ENCODE measurements at regions not wholly inside any gene's neighbourhood (a gene's known extent, or its start where the extent isn't known, plus 50 kb on each side); places are given as distances from the start of the nearest gene placed in this dataset.

DNA sequence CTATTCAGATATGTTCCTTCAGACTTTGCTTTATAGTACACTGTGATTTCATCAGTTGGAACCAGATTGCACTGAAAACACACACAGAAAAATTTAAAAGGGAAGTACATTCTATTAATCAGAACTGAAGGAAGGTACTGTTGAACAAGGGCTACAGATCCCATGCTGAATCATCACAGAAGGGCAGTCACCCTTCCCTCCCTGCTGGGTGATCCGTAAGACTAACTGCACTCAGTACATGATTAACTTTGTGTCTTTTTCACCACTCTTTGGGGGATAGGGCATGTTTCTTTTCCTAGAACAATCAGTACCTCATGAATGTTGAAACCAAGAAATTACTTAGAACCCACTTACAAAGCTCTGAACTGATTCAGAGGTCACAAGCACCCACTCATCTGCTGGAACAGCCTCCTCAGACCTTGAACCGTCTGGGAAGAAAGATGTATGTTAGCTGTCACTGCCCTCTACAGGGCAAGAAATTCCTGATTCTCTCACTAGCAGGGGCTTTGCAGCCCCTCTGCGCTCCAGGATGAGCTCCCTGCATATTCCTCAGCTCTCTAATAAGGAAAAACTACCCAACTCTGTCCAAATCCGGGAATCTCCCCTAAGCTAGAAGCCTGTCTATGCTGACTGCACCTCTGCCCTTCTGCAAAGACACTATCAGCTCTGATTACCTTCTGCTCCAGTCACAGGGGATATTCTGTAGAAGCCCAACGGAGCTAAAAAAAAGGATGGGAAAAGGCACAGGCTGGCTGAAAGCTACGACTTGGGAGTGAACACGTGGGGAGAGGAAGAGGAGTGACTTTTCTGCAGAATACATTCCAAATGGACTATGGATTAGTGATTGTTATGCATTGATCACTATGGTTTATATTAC, 51.0 kb downstream of the IARS1 start:
- Histone ChIP-seq H3K4me2 (ENCODE audit: extremely low read depth, insufficient read depth, low read length) (peak overlapping the region; percentile 25), H3K27me3 (ENCODE audit: control insufficient read depth, insufficient read depth, low read length) (no peaks in the 10 kb centered on the region), H3K4me1 (ENCODE audit: control insufficient read depth, extremely low read depth, insufficient read depth, low read length) (peaks cover 28% of the 10 kb centered on the region), H4K20me1 (ENCODE audit: control insufficient read depth, extremely low read depth, insufficient read depth, low read length) (no peaks in the 10 kb centered on the region), H3K9me3 (ENCODE audit: control insufficient read depth, insufficient read depth, low read depth, low read length) (no peaks in the 10 kb centered on the region), H3K9ac (ENCODE audit: insufficient read depth, low read length) (no peak overlapping the region), H3K79me2 (ENCODE audit: control insufficient read depth, insufficient read depth, low read length) (no peaks in the 10 kb centered on the region), H3K27ac (ENCODE audit: insufficient read depth, low read length) (peak overlapping the region; percentile 60), H3K4me3 (replicated peaks in 1 of 4; ENCODE audit: control extremely low read depth in 1 of 4, insufficient read depth in 1 of 4, low read depth in 3 of 4, low read length in 4 of 4) (no peak overlapping the region), H3K36me3 (ENCODE audit: control insufficient read depth, insufficient read depth, low read length) (peaks cover 30% of the 10 kb centered on the region), H2AFZ (ENCODE audit: low read length) (no peak overlapping the region)
- no peak for TF ChIP-seq EZH2 (IDR thresholded peaks at IDR 0.05; ENCODE audit: low read length, missing control alignments)
- TF ChIP-seq, protein P1, sequence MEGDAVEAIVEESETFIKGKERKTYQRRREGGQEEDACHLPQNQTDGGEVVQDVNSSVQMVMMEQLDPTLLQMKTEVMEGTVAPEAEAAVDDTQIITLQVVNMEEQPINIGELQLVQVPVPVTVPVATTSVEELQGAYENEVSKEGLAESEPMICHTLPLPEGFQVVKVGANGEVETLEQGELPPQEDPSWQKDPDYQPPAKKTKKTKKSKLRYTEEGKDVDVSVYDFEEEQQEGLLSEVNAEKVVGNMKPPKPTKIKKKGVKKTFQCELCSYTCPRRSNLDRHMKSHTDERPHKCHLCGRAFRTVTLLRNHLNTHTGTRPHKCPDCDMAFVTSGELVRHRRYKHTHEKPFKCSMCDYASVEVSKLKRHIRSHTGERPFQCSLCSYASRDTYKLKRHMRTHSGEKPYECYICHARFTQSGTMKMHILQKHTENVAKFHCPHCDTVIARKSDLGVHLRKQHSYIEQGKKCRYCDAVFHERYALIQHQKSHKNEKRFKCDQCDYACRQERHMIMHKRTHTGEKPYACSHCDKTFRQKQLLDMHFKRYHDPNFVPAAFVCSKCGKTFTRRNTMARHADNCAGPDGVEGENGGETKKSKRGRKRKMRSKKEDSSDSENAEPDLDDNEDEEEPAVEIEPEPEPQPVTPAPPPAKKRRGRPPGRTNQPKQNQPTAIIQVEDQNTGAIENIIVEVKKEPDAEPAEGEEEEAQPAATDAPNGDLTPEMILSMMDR (conservative IDR thresholded peaks at IDR 0.05 in 1 of 2, IDR thresholded peaks at IDR 0.05 in 1 of 2; ENCODE audit: low read depth in 1 of 2, low read length in 2 of 2), result peak; percentile 61 to 62
- DNase-seq (ENCODE audit: low read depth in 2 of 2), result peak; percentile 82 to 93

DNA sequence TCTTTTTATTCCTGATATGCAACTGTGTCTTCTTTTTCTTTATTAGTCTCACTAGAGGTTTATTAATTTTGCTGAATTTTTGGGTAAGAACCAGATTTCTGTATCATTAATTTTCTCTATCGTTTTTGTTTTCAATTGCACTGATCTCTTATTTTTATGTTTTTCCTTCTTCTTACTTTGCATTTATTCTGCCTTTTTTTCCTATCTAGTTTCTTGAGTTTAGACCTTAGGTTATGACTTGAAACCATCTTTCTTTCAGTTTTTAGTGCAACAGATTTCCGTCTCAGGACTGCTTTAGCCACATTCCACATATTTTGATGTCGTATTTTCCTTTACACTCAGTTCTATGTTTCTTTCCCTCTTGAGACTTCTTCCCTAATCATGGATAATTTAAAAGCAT, 56.6 kb downstream of the IARS1 start:
- Histone ChIP-seq H3K4me3 (replicated peaks in 1 of 4; ENCODE audit: control extremely low read depth in 1 of 4, insufficient read depth in 1 of 4, low read depth in 3 of 4, low read length in 4 of 4) (no peak overlapping the region), H3K9me3 (ENCODE audit: control insufficient read depth, insufficient read depth, low read depth, low read length) (no peaks in the 10 kb centered on the region), H3K27ac (ENCODE audit: insufficient read depth, low read length) (no peak overlapping the region), H3K4me1 (ENCODE audit: control insufficient read depth, extremely low read depth, insufficient read depth, low read length) (peaks cover 2% of the 10 kb centered on the region), H2AFZ (ENCODE audit: low read length) (no peak overlapping the region), H3K27me3 (ENCODE audit: control insufficient read depth, insufficient read depth, low read length) (no peaks in the 10 kb centered on the region), H4K20me1 (ENCODE audit: control insufficient read depth, extremely low read depth, insufficient read depth, low read length) (no peaks in the 10 kb centered on the region), H3K4me2 (ENCODE audit: extremely low read depth, insufficient read depth, low read length) (no peak overlapping the region), H3K36me3 (ENCODE audit: control insufficient read depth, insufficient read depth, low read length) (peaks cover 20% of the 10 kb centered on the region), H3K9ac (ENCODE audit: insufficient read depth, low read length) (no peak overlapping the region), H3K79me2 (ENCODE audit: control insufficient read depth, insufficient read depth, low read length) (no peaks in the 10 kb centered on the region)
- DNase-seq (ENCODE audit: low read depth in 2 of 2), result no peak
- no peak for TF ChIP-seq EZH2 (IDR thresholded peaks at IDR 0.05; ENCODE audit: low read length, missing control alignments)

DNA sequence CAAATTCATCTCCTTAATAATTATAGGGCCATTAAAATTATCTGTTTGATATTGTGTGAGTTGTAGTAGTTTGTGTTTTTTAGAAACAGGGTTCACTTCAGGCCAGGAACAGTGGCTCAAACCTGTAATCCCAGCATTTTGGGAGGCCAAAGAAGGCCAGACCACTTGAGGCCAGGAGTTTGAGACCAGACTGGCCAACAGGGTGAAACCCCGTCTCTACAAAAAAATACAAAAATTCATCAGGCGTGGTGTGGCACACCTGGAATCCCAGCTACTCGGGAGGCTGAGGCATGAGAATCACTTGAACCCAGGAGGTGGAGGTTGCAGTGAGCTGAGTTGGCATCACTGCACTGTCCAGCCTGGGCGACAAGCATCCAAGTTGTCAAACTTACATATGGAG, 57.0 kb downstream of the IARS1 start:
- Histone ChIP-seq H3K4me3 (replicated peaks in 1 of 4; ENCODE audit: control extremely low read depth in 1 of 4, insufficient read depth in 1 of 4, low read depth in 3 of 4, low read length in 4 of 4) (no peak overlapping the region), H3K27me3 (ENCODE audit: control insufficient read depth, insufficient read depth, low read length) (no peaks in the 10 kb centered on the region), H3K4me1 (ENCODE audit: control insufficient read depth, extremely low read depth, insufficient read depth, low read length) (no peaks in the 10 kb centered on the region), H4K20me1 (ENCODE audit: control insufficient read depth, extremely low read depth, insufficient read depth, low read length) (no peaks in the 10 kb centered on the region), H3K4me2 (ENCODE audit: extremely low read depth, insufficient read depth, low read length) (no peak overlapping the region), H3K79me2 (ENCODE audit: control insufficient read depth, insufficient read depth, low read length) (no peaks in the 10 kb centered on the region), H3K36me3 (ENCODE audit: control insufficient read depth, insufficient read depth, low read length) (peaks cover 18% of the 10 kb centered on the region), H2AFZ (ENCODE audit: low read length) (no peak overlapping the region), H3K27ac (ENCODE audit: insufficient read depth, low read length) (no peak overlapping the region), H3K9me3 (ENCODE audit: control insufficient read depth, insufficient read depth, low read depth, low read length) (no peaks in the 10 kb centered on the region), H3K9ac (ENCODE audit: insufficient read depth, low read length) (no peak overlapping the region)
- DNase-seq (ENCODE audit: low read depth in 2 of 2), result no peak
- TF ChIP-seq EZH2 (IDR thresholded peaks at IDR 0.05; ENCODE audit: low read length, missing control alignments), result no peak

DNA sequence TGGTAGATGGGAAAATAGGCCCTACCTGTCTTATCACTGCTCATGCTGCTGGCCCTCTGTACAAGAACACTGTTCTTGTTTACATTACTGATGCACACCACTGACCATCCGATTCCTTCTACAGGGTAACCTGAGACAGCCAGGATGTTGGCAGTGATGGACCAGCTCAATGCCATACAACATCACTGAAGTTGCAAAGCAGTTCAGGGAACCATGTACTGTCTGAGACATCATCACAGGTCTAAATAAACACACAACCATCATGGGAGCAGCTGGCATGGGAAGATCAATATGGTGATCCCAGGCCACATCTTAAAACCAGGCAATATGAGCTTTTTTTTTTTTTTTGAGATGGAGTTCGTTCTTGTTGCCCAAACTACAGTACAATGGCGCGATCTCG, 59.0 kb downstream of the IARS1 start:
- Histone ChIP-seq H3K79me2 (ENCODE audit: control insufficient read depth, insufficient read depth, low read length) (no peaks in the 10 kb centered on the region), H3K9ac (ENCODE audit: insufficient read depth, low read length) (no peak overlapping the region), H3K36me3 (ENCODE audit: control insufficient read depth, insufficient read depth, low read length) (peaks cover 15% of the 10 kb centered on the region), H3K9me3 (ENCODE audit: control insufficient read depth, insufficient read depth, low read depth, low read length) (no peaks in the 10 kb centered on the region), H3K27ac (ENCODE audit: insufficient read depth, low read length) (no peak overlapping the region), H3K4me1 (ENCODE audit: control insufficient read depth, extremely low read depth, insufficient read depth, low read length) (no peaks in the 10 kb centered on the region), H3K27me3 (ENCODE audit: control insufficient read depth, insufficient read depth, low read length) (no peaks in the 10 kb centered on the region), H2AFZ (ENCODE audit: low read length) (no peak overlapping the region), H3K4me2 (ENCODE audit: extremely low read depth, insufficient read depth, low read length) (no peak overlapping the region), H3K4me3 (replicated peaks in 1 of 4; ENCODE audit: control extremely low read depth in 1 of 4, insufficient read depth in 1 of 4, low read depth in 3 of 4, low read length in 4 of 4) (no peak overlapping the region), H4K20me1 (ENCODE audit: control insufficient read depth, extremely low read depth, insufficient read depth, low read length) (no peaks in the 10 kb centered on the region)
- TF ChIP-seq, protein P1 (conservative IDR thresholded peaks at IDR 0.05 in 1 of 2, IDR thresholded peaks at IDR 0.05 in 1 of 2; ENCODE audit: low read depth in 1 of 2, low read length in 2 of 2), result no peak
- no peak for TF ChIP-seq EZH2 (IDR thresholded peaks at IDR 0.05; ENCODE audit: low read length, missing control alignments)
- DNase-seq (ENCODE audit: low read depth in 2 of 2), result no peak

All from fibroblast of lung (primary cell).